Kasumi-1 (cell line): ENCODE measurements at regions not wholly inside any gene's neighbourhood (a gene's known extent, or its start where the extent isn't known, plus 50 kb on each side); places are given as distances from the start of the nearest gene placed in this dataset.
"Not testable (repeated sequence)": the region's sequence is repeated elsewhere in the genome, so short reads cannot be mapped to it uniquely, and the experiment has no call there.

ENCODE experiments used
- DNase-seq, 2 experiments: peaks; one replicate each; lab custom pipeline; 2025; lab: John Stamatoyannopoulos, UW

GRCh38 chr5:75844301-75844700, 127.1 kb upstream of the POC5 start:
- no peak for DNase-seq

- no peak for DNase-seq
Measured at GRCh38 chr5:75843319-75843718, 126.1 kb upstream of the POC5 start.

GRCh38 chr5:75839547-75839946, 122.3 kb upstream of the POC5 start:
- DNase-seq, result no peak

- no peak for DNase-seq
Measured at GRCh38 chr5:75837258-75837841, 120.1 kb upstream of the POC5 start.

- no peak for DNase-seq
Measured at GRCh38 chr5:75831561-75831960, 114.3 kb upstream of the POC5 start.

- no peak for DNase-seq
Measured at GRCh38 chr5:75828029-75828428, 110.8 kb upstream of the POC5 start.

- no peak for DNase-seq
Measured at GRCh38 chr5:75824323-75824722, 107.1 kb upstream of the POC5 start.

- DNase-seq, result no peak
Measured at GRCh38 chr5:75823811-75824210, 106.6 kb upstream of the POC5 start.

- DNase-seq, result no peak
Measured at GRCh38 chr5:75818661-75819060, 101.4 kb upstream of the POC5 start.

- not testable (repeated sequence) for DNase-seq
Measured at GRCh38 chr5:75799695-75800094, 82.5 kb upstream of the POC5 start.

- DNase-seq, result not testable (repeated sequence)
Measured at GRCh38 chr5:75769338-75769737, 52.1 kb upstream of the POC5 start.
